Stimulated activated CD4-positive, alpha-beta T cell treated with anti-CD3 and anti-CD28 coated beads, TNF-alpha, amount 100 ng/mL, for 24 hours (primary cell): ENCODE measurements at regions not wholly inside any gene's neighbourhood (a gene's known extent, or its start where the extent isn't known, plus 50 kb on each side); places are given as distances from the start of the nearest gene placed in this dataset.

Experiments
- DNase-seq, 3 experiments: peaks; one replicate each; pipeline ENCODE4 v3.0.0-alpha.2; 2020; ENCODE audit warnings: low read depth in 3 of 3

DNA sequence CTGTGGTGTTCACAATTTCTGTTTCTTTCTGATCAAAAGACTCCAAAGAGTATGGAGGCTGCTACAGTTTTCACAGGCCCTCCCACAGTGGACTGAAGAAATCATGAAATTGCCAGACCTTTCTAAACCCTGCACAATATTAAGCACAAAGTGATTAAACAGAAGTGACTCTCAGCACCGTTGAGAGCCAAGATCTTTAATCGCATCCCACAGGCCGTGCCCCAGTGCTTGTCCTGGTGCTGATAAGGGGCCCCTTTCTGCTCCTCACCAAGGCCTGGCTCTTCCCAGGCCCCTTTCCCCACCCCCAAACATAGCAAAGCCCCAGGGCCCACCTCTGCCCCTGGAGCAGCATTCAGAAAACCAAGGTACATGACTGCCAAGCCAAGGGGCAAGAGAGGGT, 57.4 kb upstream of the BMAL1 start:
- DNase-seq: no peak

GRCh38 chr11:13221722-13222121, 55.9 kb upstream of the BMAL1 start:
- no peak for DNase-seq

GRCh38 chr11:13222285-13222684, 55.3 kb upstream of the BMAL1 start:
- DNase-seq: no peak

DNA sequence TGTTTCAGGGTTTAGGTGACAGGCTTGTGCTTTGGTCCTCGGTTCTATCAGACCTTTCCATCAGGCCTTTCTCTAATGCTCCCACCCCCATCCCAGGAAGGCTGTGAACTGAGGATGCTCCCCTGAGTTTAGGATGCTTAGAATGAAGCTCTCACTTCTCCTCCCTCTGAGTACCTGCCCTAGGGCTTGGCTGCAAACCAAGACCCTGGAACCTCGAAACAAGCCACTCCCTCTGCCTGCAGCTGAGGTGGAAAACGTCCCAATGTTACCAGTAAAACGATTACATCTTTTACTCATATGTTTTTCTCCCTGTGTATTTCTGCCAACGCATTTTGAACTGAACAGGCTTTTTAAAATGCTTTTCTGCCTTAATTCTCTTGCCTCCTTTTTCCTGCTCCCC, 54.5 kb upstream of the BMAL1 start:
- no peak for DNase-seq

DNA sequence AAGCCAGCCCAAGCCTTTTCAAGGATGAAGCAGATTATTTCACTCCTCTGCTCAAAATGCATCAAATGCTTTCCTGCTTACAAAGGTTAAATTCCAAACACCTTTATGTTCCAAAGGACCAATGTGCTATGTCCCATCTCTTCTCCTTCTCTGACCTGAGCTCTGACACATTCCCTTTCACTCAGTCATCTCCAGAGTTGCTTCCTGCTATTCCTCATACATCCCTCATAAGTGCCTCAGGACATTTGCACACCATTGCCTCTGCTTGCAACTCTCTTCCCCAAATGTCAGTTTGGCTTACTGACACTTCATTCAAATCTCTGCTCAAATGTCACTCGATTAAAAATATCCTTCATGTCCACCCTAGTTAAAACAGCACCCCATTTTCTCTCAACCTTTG, 53.3 kb upstream of the BMAL1 start:
- DNase-seq: no peak

DNA sequence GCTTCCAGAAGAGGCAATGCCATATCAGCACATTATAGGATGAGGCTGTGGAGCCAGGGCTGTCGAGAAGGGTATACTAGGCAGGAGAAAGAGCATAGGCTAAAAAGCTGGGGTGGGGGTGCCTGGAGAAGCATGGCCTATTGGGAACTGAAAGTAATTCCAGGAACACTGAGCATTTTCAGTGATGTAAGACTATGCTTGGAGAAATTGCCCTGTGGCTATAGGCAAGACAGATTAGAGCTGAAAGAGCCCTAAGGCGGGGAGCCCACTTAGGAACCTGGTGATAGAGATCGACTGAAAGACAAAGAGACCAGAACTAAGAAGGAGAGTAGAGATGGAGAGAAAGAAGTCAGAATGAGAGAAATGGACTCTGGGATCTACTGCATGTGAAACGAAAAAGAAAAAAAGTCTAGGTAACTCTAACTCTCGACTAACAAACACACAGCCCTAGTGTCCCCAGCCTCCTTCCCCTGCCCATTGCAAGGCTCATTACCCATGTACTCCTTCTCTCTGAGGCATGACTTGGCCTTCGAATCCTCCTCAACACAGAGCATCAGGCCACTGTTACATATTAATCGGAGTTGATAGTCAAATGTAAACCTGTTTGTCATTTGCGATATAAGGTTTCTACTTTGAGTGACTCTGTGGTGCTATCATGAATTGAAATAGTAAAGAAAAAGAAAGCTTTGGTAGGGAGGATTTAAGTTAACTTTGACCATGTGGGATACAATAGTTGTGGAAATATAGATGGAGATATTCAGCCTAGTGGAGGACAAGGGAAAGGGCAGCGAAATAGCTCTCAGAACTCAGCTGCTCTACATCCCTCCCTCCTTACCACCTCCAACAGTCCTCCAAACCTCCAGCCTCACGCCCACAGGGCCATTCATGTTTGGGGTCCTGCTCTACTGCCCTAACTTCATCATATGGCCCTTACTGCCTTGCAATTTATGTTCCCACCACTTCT, 52.3 kb upstream of the BMAL1 start:
- no peak for DNase-seq

DNA sequence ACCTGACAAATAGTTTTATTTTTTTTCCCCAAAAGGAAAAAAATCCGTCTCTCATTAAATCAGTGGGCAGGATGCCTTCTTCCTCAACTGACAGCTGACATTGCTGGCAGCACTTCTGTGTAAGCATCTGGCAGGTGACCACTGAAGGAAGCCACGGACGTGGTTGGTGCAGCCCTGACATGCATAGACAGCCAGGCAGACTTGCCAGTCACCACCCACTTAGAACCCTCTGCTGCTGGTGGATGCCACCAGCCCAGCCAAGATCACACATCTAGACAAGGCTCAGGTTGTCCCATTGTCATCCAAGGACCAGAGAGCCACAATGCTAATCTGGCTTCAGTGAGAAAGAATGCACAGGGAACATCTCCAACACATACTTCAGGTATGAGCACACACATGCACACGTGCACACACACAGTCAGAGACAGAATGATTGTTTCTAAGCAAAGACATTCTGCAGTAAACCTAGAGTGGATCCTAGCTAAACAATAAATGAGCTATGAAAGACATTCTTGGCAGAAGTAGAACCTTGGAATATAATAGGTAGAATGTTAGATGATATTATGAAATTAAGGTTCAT, 49.8 kb upstream of the BMAL1 start:
- DNase-seq: no peak
